H1 (cell line): ENCODE measurements at regions not wholly inside any gene's neighbourhood (a gene's known extent, or its start where the extent isn't known, plus 50 kb on each side); places are given as distances from the start of the nearest gene placed in this dataset.

Experiments
- CTCF ChIA-PET: fragments of 300-600 bp; sonication (Branson Sonifier 250); formaldehyde crosslinking; loops from one replicate; lab custom pipeline; 2021; ENCODE audit not compliant: partially characterized antibody; lab: Charles Lee
- POLR2A ChIA-PET: fragments of 300-600 bp; sonication (Branson Sonifier 250); formaldehyde crosslinking; loops from one replicate; lab custom pipeline; 2021; ENCODE audit warnings: inconsistent platforms; ENCODE audit not compliant: partially characterized antibody; lab: Charles Lee
- DNase-seq, 2 experiments: peaks; one replicate each; pipeline versions ENCODE4 v3.0.0 to v3.0.0-alpha.2; 2010 to 2022; ENCODE audit warnings: low spot score in 2 of 2, low read depth in 1 of 2, mixed read lengths in 1 of 2
- FAIRE-seq: peaks from 2 replicates; lab custom pipeline; 2011; peaks lifted over from hg19 to GRCh38; lab: Jason Lieb, UNC
- H2AFZ ChIP-seq: 2 replicates; pipeline ENCODE4 v1.8.1; 2012; ENCODE audit warnings: low read length, inconsistent platforms
- H2AK5ac ChIP-seq: 2 replicates; pipeline ENCODE4 v1.6.1; 2013; ENCODE audit warnings: low read depth, low read length
- H2BK120ac ChIP-seq: replicated peaks from 2 replicates; pipeline ENCODE3; 2013; ENCODE audit warnings: low read depth, low read length, inconsistent platforms
- H2BK12ac ChIP-seq: 2 replicates; pipeline ENCODE4 v1.6.1; 2013; ENCODE audit warnings: low read depth, low read length
- H2BK15ac ChIP-seq: 2 replicates; pipeline ENCODE4 v1.6.1; 2013; ENCODE audit warnings: low read length
- H2BK20ac ChIP-seq: 2 replicates; pipeline ENCODE4 v1.6.1; 2013; ENCODE audit warnings: low read length
- H2BK5ac ChIP-seq: 2 replicates; pipeline ENCODE4 v1.6.1; 2013; ENCODE audit warnings: low read depth, low read length
- H3K14ac ChIP-seq: 2 replicates; pipeline ENCODE4 v1.6.1; 2013; ENCODE audit warnings: inconsistent platforms; ENCODE audit not compliant: insufficient read length
- H3K18ac ChIP-seq: 2 replicates; pipeline ENCODE4 v1.6.1; 2013; ENCODE audit warnings: low read length; ENCODE audit errors: extremely low read depth
- H3K23ac ChIP-seq: 2 replicates; pipeline ENCODE4 v1.6.1; 2013; ENCODE audit warnings: inconsistent platforms; ENCODE audit not compliant: insufficient read length
- H3K23me2 ChIP-seq: 2 replicates; pipeline ENCODE4 v1.6.1; 2013; ENCODE audit warnings: low read depth, low read length
- H3K27ac ChIP-seq: 2 replicates; pipeline ENCODE4 v1.6.1; 2011; ENCODE audit warnings: low read depth, low read length, inconsistent platforms
- H3K27me3 ChIP-seq, 4 experiments: replicated peaks in 1 of 4; 1 replicate in 1 of 4; 2 replicates in 3 of 4; pipeline versions ENCODE4 v1.6.1 to v1.8.1; 2011 to 2013; ENCODE audit warnings: low read length in 3 of 4, mild to moderate bottlenecking in 3 of 4, inconsistent platforms in 2 of 4, mixed read lengths in 2 of 4, moderate library complexity in 1 of 4; ENCODE audit not compliant: control insufficient read depth in 3 of 4, insufficient read depth in 3 of 4; ENCODE audit errors: extremely low read depth in 1 of 4
- H3K36me3 ChIP-seq, 4 experiments: 2 replicates each; pipeline versions ENCODE4 v1.6.1 to v1.8.1; 2011 to 2013; ENCODE audit warnings: mild to moderate bottlenecking in 4 of 4, low read length in 3 of 4, moderate library complexity in 2 of 4, control low read depth in 1 of 4, inconsistent platforms in 1 of 4; ENCODE audit not compliant: insufficient read depth in 4 of 4, control insufficient read depth in 2 of 4
- H3K4ac ChIP-seq: replicated peaks from 2 replicates; pipeline ENCODE3; 2013; ENCODE audit warnings: low read length, low read depth, mixed read lengths, inconsistent platforms; ENCODE audit not compliant: insufficient read length
- H3K4me1 ChIP-seq, 4 experiments: replicated peaks in 1 of 4; 1 replicate in 1 of 4; 2 replicates in 3 of 4; pipeline versions ENCODE4 v1.6.1 to v1.8.1; 2011 to 2013; ENCODE audit warnings: low read length in 3 of 4, inconsistent platforms in 2 of 4, mixed read lengths in 1 of 4; ENCODE audit not compliant: insufficient read depth in 4 of 4, control insufficient read depth in 3 of 4
- H3K4me2 ChIP-seq, 2 experiments: 2 replicates each; pipeline versions ENCODE4 v1.6.1 to v1.8.1; 2011 to 2013; ENCODE audit warnings: low read depth in 2 of 2, low read length in 2 of 2, control low read depth in 1 of 2, inconsistent platforms in 1 of 2, mild to moderate bottlenecking in 1 of 2; ENCODE audit not compliant: insufficient read depth in 1 of 2
- H3K4me3 ChIP-seq, 4 experiments: fragments of 200-600, 300-600 bp in 1 of 4; sonication (generic), shearing (Covaris generic), sonication (Bioruptor Twin) in 1 of 4; 2 replicates each; pipeline versions ENCODE4 v1.5.1 to v1.8.1; 2011 to 2016; ENCODE audit warnings: low read length in 4 of 4, low read depth in 3 of 4, control low read depth in 2 of 4, inconsistent platforms in 2 of 4, mild to moderate bottlenecking in 2 of 4, mixed read lengths in 1 of 4, moderate library complexity in 1 of 4; ENCODE audit not compliant: insufficient read depth in 2 of 4; ENCODE audit errors: extremely low read depth in 1 of 4
- H3K56ac ChIP-seq: replicated peaks from 2 replicates; pipeline ENCODE3; 2013; ENCODE audit warnings: low read depth, mild to moderate bottlenecking, mixed read lengths, low read length, inconsistent platforms; ENCODE audit not compliant: insufficient read length
- H3K79me1 ChIP-seq: 2 replicates; pipeline ENCODE4 v1.6.1; 2013; ENCODE audit warnings: low read depth, low read length, control low read depth
- H3K79me2 ChIP-seq, 2 experiments: 2 replicates each; pipeline versions ENCODE4 v1.6.1 to v1.8.1; 2012 to 2013; ENCODE audit warnings: low read length in 2 of 2, mild to moderate bottlenecking in 2 of 2, inconsistent platforms in 1 of 2; ENCODE audit not compliant: insufficient read depth in 2 of 2, control insufficient read depth in 1 of 2
- H3K9ac ChIP-seq, 4 experiments: replicated peaks in 1 of 4; 1 replicate in 1 of 4; 2 replicates in 3 of 4; pipeline versions ENCODE4 v1.6.1 to v1.8.1; 2011 to 2013; ENCODE audit warnings: low read depth in 3 of 4, low read length in 3 of 4, control low read depth in 2 of 4, mild to moderate bottlenecking in 2 of 4, moderate library complexity in 2 of 4, inconsistent platforms in 1 of 4; ENCODE audit errors: extremely low read depth in 1 of 4
- H3K9me3 ChIP-seq, 2 experiments: 2 replicates each; pipeline versions ENCODE4 v1.6.1 to v1.8.1; 2012 to 2013; ENCODE audit warnings: mild to moderate bottlenecking in 2 of 2, moderate library complexity in 2 of 2, control low read depth in 1 of 2, inconsistent platforms in 1 of 2, low read depth in 1 of 2, low read length in 1 of 2, mixed read lengths in 1 of 2; ENCODE audit not compliant: insufficient read depth in 2 of 2
- H4K20me1 ChIP-seq, 2 experiments: replicated peaks in 1 of 2; 2 replicates each; pipeline versions ENCODE3 to v1.8.1; 2011 to 2013; ENCODE audit warnings: inconsistent platforms in 2 of 2, low read length in 2 of 2, mild to moderate bottlenecking in 1 of 2; ENCODE audit not compliant: insufficient read depth in 2 of 2, control insufficient read depth in 1 of 2
- H4K5ac ChIP-seq: 2 replicates; pipeline ENCODE4 v1.6.1; 2013; ENCODE audit warnings: low read length, low read depth, mixed read lengths, inconsistent platforms; ENCODE audit not compliant: insufficient read length
- H4K8ac ChIP-seq: 2 replicates; pipeline ENCODE4 v1.8.0; 2013; ENCODE audit warnings: mild to moderate bottlenecking, moderate library complexity, low read length, inconsistent platforms; ENCODE audit not compliant: insufficient read depth; ENCODE audit errors: extremely low read depth
- H4K91ac ChIP-seq: replicated peaks from 2 replicates; pipeline ENCODE3; 2013; ENCODE audit warnings: low read length, mixed read lengths, inconsistent platforms; ENCODE audit not compliant: insufficient read length
- ASH2L ChIP-seq: fragments of 200-600, 300-600 bp; sonication (generic); IDR thresholded peaks from one replicate; pipeline ENCODE4 v1.7.1; 2017; ENCODE audit warnings: low read length
- CEBPB ChIP-seq: IDR thresholded peaks from 2 replicates; pipeline ENCODE4 v1.6.1; 2012; ENCODE audit warnings: low read depth, low read length
- CHD1 ChIP-seq: IDR thresholded peaks from 2 replicates; pipeline ENCODE4 v1.6.1; 2012; ENCODE audit warnings: low read depth, low read length, improper control_type of control experiment
- CREB1 ChIP-seq: IDR thresholded peaks from 2 replicates; pipeline ENCODE4 v1.6.1; 2012; ENCODE audit warnings: inconsistent platforms
- FOSL1 ChIP-seq: IDR thresholded peaks from 2 replicates; pipeline ENCODE4 v1.6.1; 2011; ENCODE audit warnings: mild to moderate bottlenecking, low read depth, low read length, moderate library complexity; ENCODE audit not compliant: insufficient read depth
- KDM1A ChIP-seq: fragments of 200-600, 300-600 bp; sonication (generic); IDR thresholded peaks from 2 replicates; pipeline ENCODE4 v1.7.1; 2016; ENCODE audit warnings: mild to moderate bottlenecking, low read length, borderline replicate concordance
- KDM5A ChIP-seq: fragments of 200-600 bp; IDR thresholded peaks from 2 replicates; pipeline ENCODE4 v1.7.1; 2012; ENCODE audit warnings: mild to moderate bottlenecking, low read length, inconsistent platforms, mixed read lengths
- PHF8 ChIP-seq: fragments of 200-600 bp; sonication (generic); conservative IDR thresholded peaks from 2 replicates; pipeline ENCODE4 v1.7.1; 2012; ENCODE audit warnings: low read depth, mild to moderate bottlenecking, inconsistent platforms, low read length, moderate library complexity
- RBBP5 ChIP-seq: IDR thresholded peaks from 2 replicates; pipeline ENCODE4 v1.7.1; 2012; ENCODE audit warnings: low read depth, mild to moderate bottlenecking, inconsistent platforms, low read length, moderate library complexity, borderline replicate concordance
- SAP30 ChIP-seq: fragments of 300-600 bp; sonication (generic); IDR thresholded peaks from 2 replicates; pipeline ENCODE4 v1.7.1; 2012; ENCODE audit warnings: low read length, moderate library complexity, mild to moderate bottlenecking, inconsistent platforms; ENCODE audit not compliant: insufficient read depth, insufficient replicate concordance
- TAF1 ChIP-seq: IDR thresholded peaks from 2 replicates; pipeline ENCODE4 v1.6.1; 2011; ENCODE audit warnings: mild to moderate bottlenecking, low read depth, low read length
- TAF7 ChIP-seq: optimal IDR thresholded peaks from 2 replicates; pipeline ENCODE3; 2011; ENCODE audit warnings: low read depth, mild to moderate bottlenecking, inconsistent platforms, low read length, moderate library complexity, borderline replicate concordance
- TEAD4 ChIP-seq: IDR thresholded peaks from 2 replicates; pipeline ENCODE4 v1.6.1; 2012; ENCODE audit warnings: low read depth, low read length, inconsistent platforms, mixed read lengths
- WGBS, 2 experiments: shearing (Covaris generic) in 1 of 2; methylation state at CpG; one replicate each; pipeline versions ENCODE4 v1.1.6 to v1.1.7; 2013 to 2015; ENCODE audit warnings: low lambda C conversion rate in 2 of 2, mixed read lengths in 2 of 2, inconsistent platforms in 1 of 2, low coverage in 1 of 2, missing lambda C conversion rate in 1 of 2; ENCODE audit not compliant: insufficient replicate concordance in 2 of 2, insufficient coverage in 1 of 2, insufficient read length in 1 of 2; ENCODE audit errors: extremely low coverage in 1 of 2, missing lambda C conversion rate in 1 of 2; 5-methylcytosine and 5-hydroxymethylcytosine counted together

DNA sequence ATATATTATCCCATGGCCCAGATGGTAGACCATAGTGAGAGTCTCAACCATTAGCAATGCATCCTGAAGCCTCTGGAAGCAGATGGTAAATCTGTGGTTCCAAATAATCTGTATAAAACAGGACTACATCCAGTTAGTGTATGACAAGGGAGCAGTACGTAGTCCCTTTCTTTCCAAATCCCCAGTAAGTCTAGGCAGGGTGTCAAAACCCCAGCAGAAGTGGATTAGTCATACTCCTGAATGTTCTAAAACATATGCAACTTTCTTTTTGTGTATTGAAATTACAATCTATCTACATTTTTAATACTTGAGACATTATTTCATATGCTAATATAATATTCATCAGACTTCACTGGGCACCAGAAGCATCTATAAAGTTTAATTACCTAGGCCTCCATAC is 295.1 kb upstream of the ANO5 start:
- Histone ChIP-seq H3K56ac (no peak overlapping the region), H3K9ac (no peak overlapping the region), H2BK12ac (no peak overlapping the region), H4K20me1 (no peaks in the 10 kb centered on the region), H4K91ac (no peak overlapping the region), H2AFZ (no peak overlapping the region), H3K27ac (no peak overlapping the region), H3K79me2 (no peaks in the 10 kb centered on the region), H3K23me2 (no peaks in the 10 kb centered on the region), H3K4me1 (no peaks in the 10 kb centered on the region), H2BK20ac (no peak overlapping the region), H3K4ac (no peak overlapping the region), H2BK120ac (no peak overlapping the region), H3K79me1 (no peaks in the 10 kb centered on the region), H3K18ac (no peak overlapping the region), H2BK15ac (no peak overlapping the region), H2AK5ac (no peak overlapping the region), H3K9me3 (no peaks in the 10 kb centered on the region), H3K14ac (no peak overlapping the region), H3K4me2 (no peak overlapping the region), H3K36me3 (no peaks in the 10 kb centered on the region), H3K4me3 (no peak overlapping the region), H3K27me3 (peaks cover 0 to 1% (median 0%) of the 10 kb centered on the region in 4 experiments; a peak in 1 of 7 replicates), H2BK5ac (no peak overlapping the region), H3K23ac (no peak overlapping the region), H4K8ac (no peak overlapping the region), H4K5ac (no peak overlapping the region)
- ChIA-PET CTCF (interaction anchor here (0.6 to 2.5 kb wide), 5 partner anchors 8 to 274 kb away, joined by 3 to 8 read pairs (median 4); no protein-coding TSS in a partner anchor), POLR2A (no interaction called here)
- DNase-seq (no peak), FAIRE-seq (no peak)
- WGBS, 2 experiments = 100% methylated on average over 1 of the region's 1 CpG; no CpG with 5 or more reads in 1 of the 2 experiments
- no peak for TF ChIP-seq CEBPB
- no peak for TF ChIP-seq RBBP5
- no peak for TF ChIP-seq KDM1A
- TF ChIP-seq FOSL1 = no peak
- TF ChIP-seq ASH2L = no peak
- no peak for TF ChIP-seq TAF7
- TF ChIP-seq TEAD4 = no peak
- no peak for TF ChIP-seq PHF8
- TF ChIP-seq CREB1 = no peak
- no peak for TF ChIP-seq SAP30
- TF ChIP-seq KDM5A = no peak
- TF ChIP-seq CHD1 = no peak
- TF ChIP-seq TAF1 = no peak
